Progenitor cell of endocrine pancreas (in vitro differentiated cells): ENCODE measurements at regions not wholly inside any gene's neighbourhood (a gene's known extent, or its start where the extent isn't known, plus 50 kb on each side); places are given as distances from the start of the nearest gene placed in this dataset.

ENCODE experiments used
- DNase-seq: peaks from one replicate; pipeline ENCODE4 v3.0.0; 2021; ENCODE audit warnings: low spot score; ENCODE audit not compliant: unreplicated experiment
- H3K27ac Mint-ChIP-seq: 2 replicates; pipeline ENCODE4 v1.8.0; 2021; ENCODE audit warnings: mild to moderate bottlenecking, moderate library complexity, mixed read lengths
- H3K27me3 Mint-ChIP-seq: 2 replicates; pipeline ENCODE4 v1.8.0; 2021; ENCODE audit warnings: mixed read lengths
- H3K36me3 Mint-ChIP-seq: 2 replicates; pipeline ENCODE4 v1.8.0; 2022; ENCODE audit warnings: mixed read lengths; ENCODE audit not compliant: insufficient read depth
- H3K4me1 Mint-ChIP-seq: 2 replicates; pipeline ENCODE4 v1.8.0; 2021; ENCODE audit warnings: low read depth, mixed read lengths
- H3K4me3 Mint-ChIP-seq: 2 replicates; pipeline ENCODE4 v1.8.0; 2021; ENCODE audit warnings: low read depth, mild to moderate bottlenecking, moderate library complexity, mixed read lengths
- H3K9me3 Mint-ChIP-seq: 2 replicates; pipeline ENCODE4 v1.8.0; 2021; ENCODE audit warnings: low read depth, mixed read lengths
- TF ChIP-seq, protein P1 (sequence below): fragments of 200-600 bp; sonication (generic); IDR thresholded peaks from one replicate; pipeline ENCODE4 v1.5.0; 2021; ENCODE audit warnings: antibody characterized with exemption, mild to moderate bottlenecking; ENCODE audit not compliant: unreplicated experiment

- peaks cover 43% of the 10 kb centered on the region for H3K36me3 Mint-ChIP-seq
- TF ChIP-seq, protein P1, sequence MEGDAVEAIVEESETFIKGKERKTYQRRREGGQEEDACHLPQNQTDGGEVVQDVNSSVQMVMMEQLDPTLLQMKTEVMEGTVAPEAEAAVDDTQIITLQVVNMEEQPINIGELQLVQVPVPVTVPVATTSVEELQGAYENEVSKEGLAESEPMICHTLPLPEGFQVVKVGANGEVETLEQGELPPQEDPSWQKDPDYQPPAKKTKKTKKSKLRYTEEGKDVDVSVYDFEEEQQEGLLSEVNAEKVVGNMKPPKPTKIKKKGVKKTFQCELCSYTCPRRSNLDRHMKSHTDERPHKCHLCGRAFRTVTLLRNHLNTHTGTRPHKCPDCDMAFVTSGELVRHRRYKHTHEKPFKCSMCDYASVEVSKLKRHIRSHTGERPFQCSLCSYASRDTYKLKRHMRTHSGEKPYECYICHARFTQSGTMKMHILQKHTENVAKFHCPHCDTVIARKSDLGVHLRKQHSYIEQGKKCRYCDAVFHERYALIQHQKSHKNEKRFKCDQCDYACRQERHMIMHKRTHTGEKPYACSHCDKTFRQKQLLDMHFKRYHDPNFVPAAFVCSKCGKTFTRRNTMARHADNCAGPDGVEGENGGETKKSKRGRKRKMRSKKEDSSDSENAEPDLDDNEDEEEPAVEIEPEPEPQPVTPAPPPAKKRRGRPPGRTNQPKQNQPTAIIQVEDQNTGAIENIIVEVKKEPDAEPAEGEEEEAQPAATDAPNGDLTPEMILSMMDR = no peak
Measured at GRCh38 chr12:124420041-124420995, 125.4 kb downstream of the RFLNA start.

DNA sequence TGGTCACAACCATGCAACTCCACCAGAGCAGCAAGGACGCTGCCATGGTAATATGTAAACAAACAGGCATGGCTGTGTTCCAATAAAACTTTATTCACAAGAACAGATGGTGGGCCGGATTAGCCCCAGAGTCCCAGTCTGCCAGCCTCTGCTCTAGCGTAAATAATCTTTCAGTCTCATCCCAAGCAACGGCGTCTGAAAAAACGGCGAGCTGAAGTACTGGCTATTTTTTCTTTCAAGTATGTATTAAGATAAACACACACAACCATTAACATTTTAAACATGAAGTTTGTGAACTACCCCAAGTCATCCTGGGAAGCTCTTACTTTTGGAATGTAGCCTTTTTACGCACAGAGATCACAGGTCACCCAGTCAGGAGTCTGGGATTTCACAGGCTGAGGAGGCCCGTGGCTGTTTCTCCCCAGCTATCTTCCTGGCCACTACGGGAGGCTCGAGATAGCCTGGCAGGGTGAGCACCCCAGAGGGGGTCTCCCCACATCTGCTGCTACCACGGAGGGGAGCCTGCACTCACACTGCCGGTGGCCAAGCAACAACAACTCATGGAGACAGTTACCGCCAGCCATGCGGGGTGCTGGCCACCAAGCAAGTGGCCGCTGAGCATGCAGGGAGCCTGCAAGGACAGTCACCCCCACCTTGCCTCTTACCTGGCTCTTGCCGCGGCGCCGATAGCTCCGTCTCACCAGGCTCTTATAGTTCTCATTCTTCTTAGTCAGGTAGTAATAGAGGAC, 124.6 kb downstream of the RFLNA start:
- H3K36me3 Mint-ChIP-seq = peaks cover 43% of the 10 kb centered on the region

More at GRCh38 chr12:124420041-124420995, 125.4 kb downstream of the RFLNA start:
- Mint-ChIP-seq H3K27me3 (no peaks in the 10 kb centered on the region), H3K4me3 (no peak overlapping the region), H3K27ac (no peak overlapping the region), H3K9me3 (no peaks in the 10 kb centered on the region), H3K4me1 (no peaks in the 10 kb centered on the region)
- no peak for DNase-seq

DNA sequence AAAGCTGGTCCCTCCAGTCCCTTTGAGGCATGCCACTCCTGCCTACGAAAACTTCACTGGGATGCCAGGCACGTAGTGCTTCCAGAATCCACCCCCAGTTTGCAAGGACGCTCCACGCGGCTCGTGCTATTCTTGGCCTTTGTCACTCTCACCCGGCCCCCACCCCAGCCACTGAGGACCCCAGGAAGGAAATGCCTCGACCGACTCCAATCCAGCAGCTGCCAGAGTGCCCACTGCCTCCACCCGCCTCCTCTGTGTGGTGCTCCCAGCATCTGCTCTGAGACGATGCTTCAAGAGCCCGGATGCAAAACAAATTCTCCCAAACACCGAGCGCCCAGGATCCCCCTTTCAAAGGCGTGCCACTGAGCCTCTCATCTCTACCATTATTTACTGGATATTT, 123.9 kb downstream of the RFLNA start:
- no peaks in the 10 kb centered on the region for H3K9me3 Mint-ChIP-seq
- no peak overlapping the region for H3K27ac Mint-ChIP-seq
- H3K27me3 Mint-ChIP-seq = no peaks in the 10 kb centered on the region
- no peak for DNase-seq
- H3K36me3 Mint-ChIP-seq = peaks cover 44% of the 10 kb centered on the region
- no peak overlapping the region for H3K4me3 Mint-ChIP-seq
- H3K4me1 Mint-ChIP-seq = no peaks in the 10 kb centered on the region
- TF ChIP-seq, protein P1 = no peak

More for the DNA sequence above, 124.6 kb downstream of the RFLNA start:
- Mint-ChIP-seq H3K9me3 (no peaks in the 10 kb centered on the region), H3K4me1 (no peaks in the 10 kb centered on the region), H3K27ac (no peak overlapping the region), H3K27me3 (no peaks in the 10 kb centered on the region), H3K4me3 (no peak overlapping the region)
- TF ChIP-seq, protein P1 = no peak
- no peak for DNase-seq

- no peaks in the 10 kb centered on the region for H3K9me3 Mint-ChIP-seq
- H3K4me1 Mint-ChIP-seq = no peaks in the 10 kb centered on the region
- no peak overlapping the region for H3K4me3 Mint-ChIP-seq
- TF ChIP-seq, protein P1 = no peak
- peaks cover 43% of the 10 kb centered on the region for H3K36me3 Mint-ChIP-seq
- H3K27ac Mint-ChIP-seq = no peak overlapping the region
- no peak for DNase-seq
- H3K27me3 Mint-ChIP-seq = no peaks in the 10 kb centered on the region
Measured at GRCh38 chr12:124418156-124418555, 123.3 kb downstream of the RFLNA start.
